Activated T-cell treated with anti-CD3 and anti-CD28 coated beads, Interleukin-2, amount 50 U/mL, for 4 hours (primary cell): ENCODE measurements at regions not wholly inside any gene's neighbourhood (a gene's known extent, or its start where the extent isn't known, plus 50 kb on each side); places are given as distances from the start of the nearest gene placed in this dataset.

Source experiments
- ATAC-seq, 2 donors: fragments of 200-7000 bp; cut with Tn5 transposase; one replicate each; pipeline ENCODE4 v1.10.0; 2021
- DNase-seq: peaks from one replicate; pipeline ENCODE4 v3.0.0-alpha.2; 2020
- H3K27me3 Mint-ChIP-seq: one replicate; pipeline ENCODE4 v1.8.0; 2021; ENCODE audit warnings: low read depth, mixed read lengths
- H3K36me3 Mint-ChIP-seq: one replicate; pipeline ENCODE4 v1.8.0; 2022; ENCODE audit warnings: mixed read lengths; ENCODE audit not compliant: insufficient read depth
- H3K4me1 Mint-ChIP-seq: one replicate; pipeline ENCODE4 v1.8.0; 2021; ENCODE audit warnings: low read depth, mixed read lengths
- H3K4me3 Mint-ChIP-seq: one replicate; pipeline ENCODE4 v1.8.0; 2021; ENCODE audit warnings: mild to moderate bottlenecking, moderate library complexity, mixed read lengths
- H3K9me3 Mint-ChIP-seq: one replicate; pipeline ENCODE4 v1.8.0; 2021; ENCODE audit warnings: mixed read lengths

DNA sequence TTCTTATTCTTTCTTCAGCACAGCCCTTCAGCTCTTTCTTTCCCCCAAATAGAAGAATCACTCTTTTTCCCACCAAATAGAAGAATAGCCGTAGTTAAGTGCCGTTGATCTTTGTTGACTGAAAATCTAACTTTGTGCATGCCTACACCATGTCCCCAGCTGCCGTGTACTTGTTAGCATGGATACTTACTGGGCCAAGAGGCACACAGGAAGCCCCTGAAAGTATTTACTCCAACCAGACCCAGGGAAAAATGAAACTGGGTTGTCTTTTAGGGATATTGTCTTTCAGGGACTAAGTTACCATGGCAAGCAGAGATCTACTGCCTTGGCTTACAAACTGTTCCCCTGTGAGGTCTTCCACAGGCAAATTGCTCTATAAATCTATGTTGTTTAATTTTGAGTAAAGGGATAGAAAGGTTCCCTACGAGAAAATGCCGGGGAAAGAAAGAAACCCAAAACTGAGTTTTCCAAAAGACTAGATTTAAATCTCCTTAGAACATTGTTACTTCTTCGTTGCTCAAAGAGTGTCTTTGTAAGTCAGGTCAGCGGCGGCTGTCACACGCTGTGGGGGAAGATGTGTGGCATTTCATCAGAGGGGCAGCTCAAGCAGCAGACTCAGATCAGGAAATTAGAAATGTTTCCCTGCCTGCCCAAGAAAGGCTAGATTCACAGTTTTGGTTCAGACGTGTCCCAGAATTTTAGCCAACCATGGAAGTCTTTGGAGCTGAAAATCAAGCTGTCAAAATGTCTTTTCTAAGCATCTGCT, 152.7 kb upstream of the PRNP start:
- Mint-ChIP-seq H3K4me1 (no peaks in the 10 kb centered on the region), H3K36me3 (no peaks in the 10 kb centered on the region), H3K4me3 (no peak overlapping the region), H3K9me3 (peaks cover 10% of the 10 kb centered on the region), H3K27me3 (peaks cover 32% of the 10 kb centered on the region)
- no peak for DNase-seq
- ATAC-seq, result no peak

DNA sequence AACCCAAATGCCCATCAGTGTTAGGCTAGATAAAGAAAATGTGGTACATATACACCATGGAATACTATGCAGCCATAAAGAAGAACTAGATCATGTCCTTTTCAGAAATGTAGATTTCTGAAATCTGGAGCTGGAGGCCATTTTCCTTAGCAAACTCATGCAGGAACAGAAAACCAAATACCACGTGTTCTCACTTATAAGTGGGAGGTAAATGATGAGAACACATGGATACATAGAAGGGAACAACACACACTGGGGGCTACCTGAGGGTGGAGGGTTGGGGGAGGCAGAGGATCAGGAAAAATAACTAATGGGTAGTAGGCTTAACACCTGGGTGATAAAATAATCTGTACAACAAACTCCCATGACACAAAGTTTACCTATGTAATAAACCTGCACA, 153.5 kb upstream of the PRNP start:
- Mint-ChIP-seq H3K9me3 (peaks cover 18% of the 10 kb centered on the region), H3K4me1 (no peaks in the 10 kb centered on the region), H3K4me3 (no peak overlapping the region), H3K36me3 (no peaks in the 10 kb centered on the region), H3K27me3 (peaks cover 26% of the 10 kb centered on the region)
- DNase-seq, result no peak
- no peak for ATAC-seq

DNA sequence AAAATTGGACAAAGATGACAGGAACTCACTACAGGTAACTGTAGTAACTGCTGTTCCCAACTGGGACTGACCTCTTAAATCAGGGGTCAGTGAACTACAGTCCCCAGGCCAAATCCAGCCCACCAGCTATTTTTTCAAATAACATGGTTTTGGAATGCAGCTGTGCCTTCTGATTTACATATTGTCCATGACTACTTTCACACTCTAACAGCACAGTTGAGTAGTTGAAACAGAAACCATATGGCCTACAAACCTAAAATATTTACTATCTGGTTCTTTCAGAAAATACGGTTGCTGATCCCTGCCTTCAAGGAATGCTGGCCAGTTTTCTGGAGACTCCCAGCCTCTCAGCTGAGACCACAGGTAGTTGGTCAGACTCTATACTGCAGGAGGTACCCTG, 161.5 kb upstream of the PRNP start:
- ATAC-seq, result no peak
- Mint-ChIP-seq H3K9me3 (peaks cover 29% of the 10 kb centered on the region), H3K4me3 (no peak overlapping the region), H3K27me3 (peaks cover 8% of the 10 kb centered on the region), H3K4me1 (no peaks in the 10 kb centered on the region), H3K36me3 (no peaks in the 10 kb centered on the region)
- DNase-seq, result no peak

DNA sequence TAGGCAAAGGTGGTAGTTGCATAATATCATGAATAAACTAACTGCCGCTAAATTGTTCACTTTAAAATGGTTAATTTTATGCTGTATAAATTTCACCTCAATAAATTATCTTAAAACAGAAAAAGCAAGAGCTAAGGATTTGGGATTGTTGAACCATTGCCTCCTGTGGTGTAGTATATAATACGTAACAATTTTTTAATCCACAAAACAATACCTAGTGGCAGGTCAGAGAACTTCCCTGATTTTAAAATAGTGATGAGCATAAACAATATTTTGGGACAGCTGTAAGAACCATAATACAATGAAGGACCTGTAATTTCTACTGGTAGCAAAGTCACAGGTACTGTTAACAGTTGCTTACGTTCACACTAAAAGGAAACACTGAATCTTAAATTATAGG, 161.9 kb upstream of the PRNP start:
- DNase-seq (no peak), ATAC-seq (no peak)
- H3K4me3 Mint-ChIP-seq, result no peak overlapping the region
- H3K36me3 Mint-ChIP-seq, result no peaks in the 10 kb centered on the region
- H3K9me3 Mint-ChIP-seq, result peaks cover 26% of the 10 kb centered on the region
- H3K27me3 Mint-ChIP-seq, result peaks cover 12% of the 10 kb centered on the region
- no peaks in the 10 kb centered on the region for H3K4me1 Mint-ChIP-seq

DNA sequence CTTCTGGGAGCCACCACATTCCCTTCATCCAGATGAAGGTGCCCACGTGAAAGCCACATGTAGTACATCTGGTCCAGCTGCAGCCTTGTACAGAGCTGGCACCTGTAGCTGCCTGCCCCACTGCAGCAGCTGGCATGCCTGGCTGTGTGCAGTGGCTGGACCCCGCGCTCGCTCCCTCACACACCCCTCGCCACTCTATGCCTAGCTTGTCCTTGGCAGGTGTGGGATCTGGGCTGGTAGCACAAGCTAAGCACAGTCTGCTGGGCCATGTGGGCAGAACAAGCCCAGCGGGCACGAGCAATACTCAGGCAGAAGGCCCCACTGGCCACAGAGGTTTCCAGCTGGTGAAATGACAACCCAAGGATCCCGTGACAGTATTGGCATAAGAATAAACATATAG, 163.9 kb upstream of the PRNP start:
- Mint-ChIP-seq H3K36me3 (no peaks in the 10 kb centered on the region), H3K9me3 (peaks cover 8% of the 10 kb centered on the region), H3K4me3 (no peak overlapping the region), H3K4me1 (no peaks in the 10 kb centered on the region), H3K27me3 (peaks cover 21% of the 10 kb centered on the region)
- no peak for DNase-seq
- ATAC-seq, result no peak

DNA sequence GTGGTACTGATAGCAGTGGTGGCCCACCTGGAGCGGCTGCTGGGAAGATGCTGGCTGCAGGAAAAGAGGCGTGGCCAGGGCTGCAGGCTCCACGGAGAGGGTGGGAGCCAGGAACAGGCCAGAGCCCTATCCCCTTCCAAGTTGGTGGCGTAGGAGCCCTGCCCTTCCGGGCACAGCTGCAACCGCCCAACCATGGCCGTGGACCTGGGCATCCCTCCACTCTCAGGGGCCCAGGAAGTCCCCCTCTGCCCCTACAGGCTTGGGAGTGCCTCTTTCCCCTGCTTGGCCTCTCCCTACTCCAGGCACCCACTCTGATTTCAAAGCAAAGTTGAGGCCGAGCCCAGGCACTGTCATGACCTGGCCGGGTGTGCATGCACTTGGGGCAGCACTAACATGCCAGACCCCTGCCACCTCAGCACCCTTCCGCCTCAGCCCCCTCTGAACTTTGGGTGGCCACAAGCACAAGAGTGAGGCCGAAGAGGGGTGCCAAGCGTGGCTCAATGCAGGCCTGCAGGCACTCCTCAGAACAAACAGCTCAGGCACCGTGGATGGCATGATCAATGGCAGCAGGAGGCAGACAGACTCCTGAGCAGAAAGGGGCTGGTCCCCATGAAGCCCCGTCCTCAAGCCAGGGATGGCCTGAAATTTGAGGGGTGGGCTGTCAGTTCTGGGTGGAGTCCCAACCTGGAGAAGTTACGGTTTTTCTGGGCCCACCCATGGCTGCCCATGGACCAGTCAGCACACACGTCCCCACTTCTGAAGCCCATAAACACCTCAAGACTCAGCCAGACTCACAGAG, 164.9 kb upstream of the PRNP start:
- Mint-ChIP-seq H3K4me1 (no peaks in the 10 kb centered on the region), H3K27me3 (peaks cover 23% of the 10 kb centered on the region), H3K9me3 (peaks cover under 1% of the 10 kb centered on the region), H3K4me3 (no peak overlapping the region), H3K36me3 (no peaks in the 10 kb centered on the region)
- ATAC-seq (no peak), DNase-seq (no peak)

DNA sequence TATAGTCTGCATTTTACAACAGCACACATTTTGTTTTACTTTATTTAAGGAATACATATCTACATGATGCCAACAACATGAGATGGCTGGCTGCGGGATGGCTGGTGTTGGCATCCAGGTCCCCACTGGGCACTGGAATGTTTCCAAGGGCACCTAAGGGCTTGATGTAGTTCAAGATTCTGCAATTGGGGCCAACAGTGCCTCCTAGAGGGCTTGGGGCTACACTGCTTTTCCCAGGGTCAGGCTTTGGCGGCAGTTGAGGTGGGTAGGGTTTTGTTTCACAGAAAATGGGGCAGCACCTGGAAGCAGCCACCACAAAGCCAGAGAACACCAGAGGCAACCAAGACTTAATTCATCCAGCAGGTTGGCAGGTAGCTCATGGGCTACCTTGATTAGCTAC, 166.7 kb upstream of the PRNP start:
- no peak for DNase-seq
- no peak for ATAC-seq
- no peak overlapping the region for H3K4me3 Mint-ChIP-seq
- H3K27me3 Mint-ChIP-seq, result peaks cover 29% of the 10 kb centered on the region
- H3K36me3 Mint-ChIP-seq, result no peaks in the 10 kb centered on the region
- H3K4me1 Mint-ChIP-seq, result no peaks in the 10 kb centered on the region
- no peaks in the 10 kb centered on the region for H3K9me3 Mint-ChIP-seq

DNA sequence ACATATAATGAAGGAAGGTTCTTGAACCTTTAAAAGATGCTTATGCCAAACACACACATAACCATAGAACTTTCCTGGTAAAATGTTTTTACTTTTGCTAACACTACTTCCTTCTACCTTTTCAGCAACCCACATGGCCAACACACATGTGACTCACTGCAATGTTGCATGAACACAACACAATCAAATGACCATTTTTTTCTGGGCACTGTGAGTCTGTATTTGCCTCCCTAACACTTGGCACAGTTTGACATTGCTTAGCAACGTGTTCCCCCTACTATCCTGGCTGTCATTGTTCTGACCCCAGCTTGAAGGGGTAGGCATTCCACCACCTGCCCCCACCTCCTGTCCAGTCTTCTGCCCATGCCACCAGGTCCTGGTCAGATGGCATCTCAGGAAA, 169.4 kb upstream of the PRNP start:
- H3K4me3 Mint-ChIP-seq, result no peak overlapping the region
- H3K27me3 Mint-ChIP-seq, result peaks cover 31% of the 10 kb centered on the region
- ATAC-seq (no peak), DNase-seq (no peak)
- no peaks in the 10 kb centered on the region for H3K36me3 Mint-ChIP-seq
- no peaks in the 10 kb centered on the region for H3K4me1 Mint-ChIP-seq
- H3K9me3 Mint-ChIP-seq, result no peaks in the 10 kb centered on the region

DNA sequence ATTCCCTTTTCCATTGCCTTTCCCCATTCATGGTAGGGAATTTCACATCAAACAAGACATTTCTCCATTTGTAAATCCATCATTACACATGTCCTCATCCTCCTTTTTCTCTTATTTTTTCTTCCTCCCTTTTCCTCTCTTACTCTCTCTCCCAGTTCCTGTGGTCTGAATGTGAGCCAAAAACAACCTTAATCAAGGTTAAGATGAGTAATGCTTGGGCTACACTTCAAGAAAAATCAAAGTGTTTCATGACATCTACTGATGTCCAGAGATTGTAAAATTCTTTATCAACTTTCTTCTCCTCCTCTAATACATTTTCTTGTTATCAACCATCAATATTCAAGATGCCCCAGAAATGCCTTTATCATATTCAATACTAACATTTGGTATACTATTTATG, 172.5 kb upstream of the PRNP start:
- DNase-seq (no peak), ATAC-seq (no peak)
- Mint-ChIP-seq H3K9me3 (peaks cover 5% of the 10 kb centered on the region), H3K36me3 (no peaks in the 10 kb centered on the region), H3K4me3 (no peak overlapping the region), H3K27me3 (peaks cover 29% of the 10 kb centered on the region), H3K4me1 (no peaks in the 10 kb centered on the region)

DNA sequence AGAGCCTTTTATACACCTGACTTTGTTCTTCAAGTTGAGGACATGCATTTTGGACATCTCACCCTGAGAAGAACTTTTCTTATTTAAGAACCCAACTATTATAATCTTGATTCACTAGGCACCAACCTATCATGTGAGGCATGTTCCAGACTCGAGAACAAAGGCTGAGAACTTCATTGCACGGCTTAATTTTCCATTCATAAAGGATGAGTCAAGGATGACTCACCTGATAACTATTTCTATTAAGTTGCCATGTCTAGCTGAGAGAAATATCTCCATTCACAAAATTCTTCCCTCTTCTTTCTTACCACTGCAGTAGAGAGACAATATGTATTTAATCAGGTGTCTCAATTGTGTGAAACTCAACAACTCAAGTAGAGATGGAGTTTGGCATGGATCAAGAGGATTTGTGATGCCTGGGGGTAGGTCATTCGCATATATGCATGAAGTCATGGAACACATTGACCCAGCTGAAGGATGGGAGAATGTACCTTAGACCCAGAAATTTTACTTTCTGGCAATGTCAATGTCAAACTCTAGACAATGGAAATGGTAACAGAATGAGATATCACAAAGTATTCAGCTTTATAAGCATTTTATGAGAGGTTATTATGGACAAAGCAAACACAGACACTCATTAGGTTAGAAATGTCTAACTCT, 173.2 kb upstream of the PRNP start:
- H3K4me1 Mint-ChIP-seq, result no peaks in the 10 kb centered on the region
- DNase-seq (no peak), ATAC-seq (no peak)
- peaks cover 23% of the 10 kb centered on the region for H3K27me3 Mint-ChIP-seq
- no peak overlapping the region for H3K4me3 Mint-ChIP-seq
- H3K36me3 Mint-ChIP-seq, result no peaks in the 10 kb centered on the region
- peaks cover 5% of the 10 kb centered on the region for H3K9me3 Mint-ChIP-seq

DNA sequence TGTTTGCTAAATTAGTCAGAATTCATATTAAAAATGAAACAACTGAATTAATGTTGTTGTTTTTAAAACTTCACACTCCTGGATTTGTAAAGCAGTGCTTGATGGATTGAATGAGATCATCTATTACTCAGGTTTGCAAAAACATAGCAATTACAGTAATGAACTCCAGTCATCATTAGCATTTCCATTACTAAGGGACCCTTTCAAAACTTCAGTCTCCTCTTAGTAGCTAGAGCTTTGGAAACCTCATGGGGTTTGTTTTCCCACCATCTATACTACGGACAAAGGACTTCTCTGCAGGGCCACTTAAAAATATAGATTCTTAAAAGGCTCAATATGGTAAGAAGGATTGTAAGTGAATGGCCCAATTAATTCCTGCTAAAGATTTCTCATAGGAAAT, 174.5 kb upstream of the PRNP start:
- H3K4me1 Mint-ChIP-seq, result no peaks in the 10 kb centered on the region
- ATAC-seq (no peak), DNase-seq (no peak)
- H3K4me3 Mint-ChIP-seq, result no peak overlapping the region
- H3K36me3 Mint-ChIP-seq, result no peaks in the 10 kb centered on the region
- peaks cover 18% of the 10 kb centered on the region for H3K27me3 Mint-ChIP-seq
- H3K9me3 Mint-ChIP-seq, result peaks cover 5% of the 10 kb centered on the region

DNA sequence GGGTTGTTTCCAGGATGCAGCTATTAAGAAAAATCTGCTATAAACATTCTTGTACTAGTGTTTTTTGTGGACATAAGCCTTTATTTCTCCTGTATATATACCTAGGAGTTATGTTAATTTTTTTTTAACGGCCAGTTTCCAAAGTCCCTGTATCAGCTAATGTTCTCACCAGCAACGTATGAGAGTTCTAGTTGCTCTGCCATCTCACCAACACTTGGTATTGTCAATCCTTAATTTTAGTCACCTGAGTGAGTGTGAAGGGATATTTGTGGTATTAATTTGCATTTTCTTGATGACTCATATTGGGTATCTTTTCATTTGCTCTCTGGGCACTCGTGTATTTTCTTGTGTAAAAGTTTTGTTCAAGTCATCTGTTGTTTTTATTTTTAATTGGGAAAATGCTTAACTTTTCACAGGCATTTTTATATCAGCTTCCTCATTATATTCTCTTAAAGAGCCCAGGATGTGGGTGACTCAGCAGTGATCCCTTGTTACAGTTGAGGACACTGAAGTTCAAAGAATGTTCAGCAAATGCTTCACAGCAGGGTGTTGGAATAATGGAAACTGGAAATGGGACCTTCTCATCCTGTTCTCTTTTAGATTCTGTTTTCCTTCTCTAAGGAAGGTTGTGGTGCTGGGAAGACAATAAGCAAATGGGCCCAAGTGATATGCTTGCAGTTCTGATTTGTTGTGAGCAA, 176.3 kb upstream of the PRNP start:
- no peaks in the 10 kb centered on the region for H3K4me1 Mint-ChIP-seq
- DNase-seq, result no peak
- H3K9me3 Mint-ChIP-seq, result peaks cover 5% of the 10 kb centered on the region
- no peaks in the 10 kb centered on the region for H3K36me3 Mint-ChIP-seq
- no peak for ATAC-seq
- H3K27me3 Mint-ChIP-seq, result peaks cover 17% of the 10 kb centered on the region
- no peak overlapping the region for H3K4me3 Mint-ChIP-seq

DNA sequence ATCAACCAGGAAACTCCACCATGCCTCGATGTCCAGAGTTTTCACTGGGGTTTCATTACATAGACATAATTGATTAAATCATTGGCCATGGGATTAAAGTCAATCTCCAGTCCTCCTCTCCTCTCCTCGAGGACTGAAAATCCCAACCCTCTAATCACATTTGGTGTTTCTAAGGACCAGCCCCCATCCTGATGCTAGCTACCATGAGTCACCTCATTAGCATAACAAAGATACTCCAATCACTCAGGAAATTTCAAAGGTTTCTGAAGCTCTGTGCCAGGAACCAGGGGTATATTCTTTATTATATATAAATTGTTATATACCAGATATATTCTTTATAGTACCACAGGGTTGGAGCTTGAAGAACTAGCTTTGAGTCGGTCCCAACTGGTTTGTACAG, 177.5 kb upstream of the PRNP start:
- DNase-seq (no peak), ATAC-seq (no peak)
- H3K36me3 Mint-ChIP-seq, result no peaks in the 10 kb centered on the region
- H3K27me3 Mint-ChIP-seq, result peaks cover 20% of the 10 kb centered on the region
- H3K4me1 Mint-ChIP-seq, result no peaks in the 10 kb centered on the region
- no peak overlapping the region for H3K4me3 Mint-ChIP-seq
- peaks cover 5% of the 10 kb centered on the region for H3K9me3 Mint-ChIP-seq

DNA sequence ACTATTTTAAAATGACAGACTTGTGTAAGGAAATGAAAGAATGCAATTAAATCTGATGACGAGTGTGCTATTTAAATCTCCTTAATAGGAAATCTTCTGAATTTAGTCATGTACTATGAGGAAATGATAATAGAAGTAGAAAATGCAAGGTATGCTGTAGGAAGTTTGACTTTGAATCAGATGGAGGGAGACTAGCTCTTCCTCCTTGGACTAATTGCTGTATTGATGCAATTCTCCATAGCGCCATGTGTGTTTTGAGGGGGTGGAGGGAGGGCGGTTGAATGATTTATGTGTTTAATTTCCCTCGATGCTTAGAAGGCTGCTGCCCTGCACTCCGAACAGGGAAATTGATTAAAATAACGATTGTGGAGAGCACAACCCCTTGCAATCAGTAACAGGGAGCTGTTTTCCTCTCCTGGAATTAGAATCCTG, 179.0 kb upstream of the PRNP start:
- no peak for DNase-seq
- Mint-ChIP-seq H3K9me3 (peaks cover 5% of the 10 kb centered on the region), H3K27me3 (peaks cover 25% of the 10 kb centered on the region), H3K4me3 (no peak overlapping the region), H3K4me1 (no peaks in the 10 kb centered on the region), H3K36me3 (no peaks in the 10 kb centered on the region)
- ATAC-seq, result no peak
